Right lobe of liver (tissue), 4 donors: ENCODE measurements at regions not wholly inside any gene's neighbourhood (a gene's known extent, or its start where the extent isn't known, plus 50 kb on each side); places are given as distances from the start of the nearest gene placed in this dataset.

Experiments
- CTCF ChIP-seq, 4 donors: fragments of 200-600 bp in 3 of 4; fragments of 450-650 bp in 1 of 4; IDR thresholded peaks; one replicate each; pipeline versions ENCODE4 v1.5.1 to v1.8.0; 2016 to 2022; ENCODE audit warnings: antibody characterized with exemption in 4 of 4, mild to moderate bottlenecking in 2 of 4
- POLR2A ChIP-seq: fragments of 450-650 bp; IDR thresholded peaks from one replicate; pipeline ENCODE4 v1.6.1; 2017; ENCODE audit warnings: antibody characterized with exemption, mild to moderate bottlenecking
- donor health status: DM: no; HTN: no; CAD: no.
- donor health status: DM: no; HTN: no; CAD: no.
- donor health status: DM: no; HTN: yes; CAD: no.

DNA sequence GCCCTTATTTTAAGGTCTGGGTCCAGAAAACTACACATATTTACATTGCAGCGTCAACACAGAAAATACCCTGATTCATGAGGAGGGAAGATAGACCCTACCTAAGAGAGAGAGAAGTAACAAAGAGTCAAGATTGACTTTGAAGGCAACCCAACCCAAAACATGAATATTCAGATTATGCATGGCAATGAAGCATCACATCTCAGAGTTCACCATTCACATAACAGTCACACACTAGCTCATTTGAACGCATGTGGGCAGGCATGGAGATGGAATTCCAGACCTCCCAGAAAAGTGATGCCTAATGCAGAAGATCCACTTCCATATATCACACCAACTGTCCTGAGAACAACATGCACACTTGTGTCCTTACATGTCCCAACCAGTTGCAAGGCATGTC, 190.1 kb upstream of the ITGA1 start:
- TF ChIP-seq CTCF (IDR thresholded peaks at IDR 0.05) (no peak), POLR2A (no peak)
